GM23338 (cell line): ENCODE measurements at regions not wholly inside any gene's neighbourhood (a gene's known extent, or its start where the extent isn't known, plus 50 kb on each side); places are given as distances from the start of the nearest gene placed in this dataset.

Source experiments
- CREB1 ChIP-seq: fragments of 250-450 bp; sonication (Bioruptor Pico); IDR thresholded peaks from 2 replicates; pipeline ENCODE4 v1.5.0; 2020; ENCODE audit warnings: low read depth, mild to moderate bottlenecking, moderate library complexity
- CTCF ChIP-seq, 2 experiments: fragments of 200-600 bp in 1 of 2; sonication (generic) in 1 of 2; conservative IDR thresholded peaks; 2 replicates each; pipeline versions ENCODE4 v1.5.1 to v1.6.1; 2016 to 2017; ENCODE audit warnings: antibody characterized with exemption in 2 of 2, low read depth in 2 of 2, mild to moderate bottlenecking in 2 of 2, moderate library complexity in 1 of 2
- EZH2 ChIP-seq: fragments of 200-600 bp; sonication (generic); IDR thresholded peaks from one replicate; pipeline ENCODE4 v1.8.0; 2017; ENCODE audit warnings: antibody characterized with exemption, mild to moderate bottlenecking, low read depth; ENCODE audit not compliant: unreplicated experiment
- JUNB ChIP-seq: IDR thresholded peaks from one replicate; pipeline ENCODE4 v1.6.1; 2016; ENCODE audit warnings: antibody characterized with exemption; ENCODE audit not compliant: unreplicated experiment
- POLR2AphosphoS5 ChIP-seq: IDR thresholded peaks from 2 replicates; pipeline ENCODE4 v1.6.1; 2016; ENCODE audit warnings: antibody characterized with exemption, low read depth
- REST ChIP-seq: IDR thresholded peaks from one replicate; pipeline ENCODE4 v1.6.1; 2018; ENCODE audit warnings: antibody characterized with exemption; ENCODE audit not compliant: unreplicated experiment
- STAT1 ChIP-seq: IDR thresholded peaks from one replicate; pipeline ENCODE4 v1.6.1; 2016; ENCODE audit warnings: antibody characterized with exemption; ENCODE audit not compliant: unreplicated experiment
- ZNF114 ChIP-seq: fragments of 250-450 bp; sonication (Bioruptor Pico); IDR thresholded peaks from 2 replicates; pipeline ENCODE4 v1.5.0; 2020; ENCODE audit warnings: mild to moderate bottlenecking, moderate library complexity
- ZNF462 ChIP-seq: fragments of 250-450 bp; sonication (Bioruptor Pico); IDR thresholded peaks from 2 replicates; pipeline ENCODE4 v1.5.0; 2020; ENCODE audit warnings: mild to moderate bottlenecking, moderate library complexity

GRCh38 chr7:136173874-136174273, 196.7 kb upstream of the MTPN start (continued):
- TF ChIP-seq ZNF462 (CRISPR knock-in tag) (no peak), CTCF (conservative IDR thresholded peaks at IDR 0.05; ENCODE audit: low read depth in 2 of 2) (no peak), STAT1 (no peak), CREB1 (no peak), REST (no peak), POLR2AphosphoS5 (no peak), ZNF114 (CRISPR knock-in tag) (no peak), EZH2 (no peak), JUNB (no peak)
